GM23248 (cell line): ENCODE measurements at regions not wholly inside any gene's neighbourhood (a gene's known extent, or its start where the extent isn't known, plus 50 kb on each side); places are given as distances from the start of the nearest gene placed in this dataset.

Experiments
- EZH2 ChIP-seq: fragments of 200-600 bp; sonication (generic); IDR thresholded peaks from 2 replicates; pipeline ENCODE4 v1.6.1; 2018; ENCODE audit warnings: antibody characterized with exemption, mild to moderate bottlenecking; ENCODE audit not compliant: insufficient read depth, poor library complexity, severe bottlenecking
- EZH2phosphoT487 ChIP-seq: fragments of 200-600 bp; sonication (generic); IDR thresholded peaks from 2 replicates; pipeline ENCODE4 v1.6.1; 2018; ENCODE audit warnings: antibody characterized with exemption, moderate library complexity, mild to moderate bottlenecking, low read depth; ENCODE audit not compliant: insufficient read depth

DNA sequence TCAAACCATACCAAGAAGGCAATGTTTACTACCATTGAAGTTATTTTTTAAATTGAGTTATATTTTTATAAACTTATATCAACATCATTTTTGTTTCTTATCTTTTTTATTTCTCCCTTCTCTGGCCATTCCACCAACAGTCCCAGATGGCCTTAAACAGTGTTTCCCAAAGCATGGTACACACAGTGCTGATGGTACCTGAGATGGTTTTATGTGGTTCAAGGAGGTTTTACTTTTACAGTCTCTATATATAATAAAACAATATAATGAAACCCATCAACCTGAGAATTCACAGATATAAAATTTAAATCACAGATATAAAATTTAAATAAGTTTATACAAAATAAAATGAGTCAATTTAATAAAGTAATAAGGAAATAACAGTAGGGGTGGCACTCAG, 65.1 kb upstream of the MSTN start:
- TF ChIP-seq EZH2phosphoT487: no peak
- TF ChIP-seq EZH2: no peak
